ENCODE measurements at regions not wholly inside any gene's neighbourhood (a gene's known extent, or its start where the extent isn't known, plus 50 kb on each side); places are given as distances from the start of the nearest gene placed in this dataset.

DNA sequence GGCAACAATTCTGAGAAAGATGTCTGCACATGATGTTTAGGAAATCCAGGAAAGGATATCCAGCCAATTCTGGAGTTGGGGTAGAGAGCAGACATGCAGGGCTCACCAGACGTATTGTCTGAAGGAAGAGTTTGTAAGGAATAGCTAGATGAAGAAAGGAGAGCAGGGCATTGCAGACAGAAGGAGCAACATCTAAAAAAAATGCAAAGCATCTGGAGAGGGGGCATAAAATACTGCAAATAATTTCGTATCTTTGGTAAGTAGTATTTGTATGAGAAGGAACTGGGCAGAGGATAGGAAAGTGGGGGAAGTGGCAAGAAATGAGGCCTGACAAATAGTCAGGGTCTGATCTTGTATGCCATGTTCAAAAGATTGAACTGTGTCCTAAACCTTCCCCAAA lies 74.8 kb downstream of the MACIR start:
- TF ChIP-seq, protein P1, sequence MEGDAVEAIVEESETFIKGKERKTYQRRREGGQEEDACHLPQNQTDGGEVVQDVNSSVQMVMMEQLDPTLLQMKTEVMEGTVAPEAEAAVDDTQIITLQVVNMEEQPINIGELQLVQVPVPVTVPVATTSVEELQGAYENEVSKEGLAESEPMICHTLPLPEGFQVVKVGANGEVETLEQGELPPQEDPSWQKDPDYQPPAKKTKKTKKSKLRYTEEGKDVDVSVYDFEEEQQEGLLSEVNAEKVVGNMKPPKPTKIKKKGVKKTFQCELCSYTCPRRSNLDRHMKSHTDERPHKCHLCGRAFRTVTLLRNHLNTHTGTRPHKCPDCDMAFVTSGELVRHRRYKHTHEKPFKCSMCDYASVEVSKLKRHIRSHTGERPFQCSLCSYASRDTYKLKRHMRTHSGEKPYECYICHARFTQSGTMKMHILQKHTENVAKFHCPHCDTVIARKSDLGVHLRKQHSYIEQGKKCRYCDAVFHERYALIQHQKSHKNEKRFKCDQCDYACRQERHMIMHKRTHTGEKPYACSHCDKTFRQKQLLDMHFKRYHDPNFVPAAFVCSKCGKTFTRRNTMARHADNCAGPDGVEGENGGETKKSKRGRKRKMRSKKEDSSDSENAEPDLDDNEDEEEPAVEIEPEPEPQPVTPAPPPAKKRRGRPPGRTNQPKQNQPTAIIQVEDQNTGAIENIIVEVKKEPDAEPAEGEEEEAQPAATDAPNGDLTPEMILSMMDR (conservative IDR thresholded peaks at IDR 0.05; ENCODE audit: low read depth, low read length), result no peak
- no peak overlapping the region for H3K4me3 ChIP-seq (ENCODE audit: low read depth, low read length)
- DNase-seq (ENCODE audit: low read depth), result no peak

DNA sequence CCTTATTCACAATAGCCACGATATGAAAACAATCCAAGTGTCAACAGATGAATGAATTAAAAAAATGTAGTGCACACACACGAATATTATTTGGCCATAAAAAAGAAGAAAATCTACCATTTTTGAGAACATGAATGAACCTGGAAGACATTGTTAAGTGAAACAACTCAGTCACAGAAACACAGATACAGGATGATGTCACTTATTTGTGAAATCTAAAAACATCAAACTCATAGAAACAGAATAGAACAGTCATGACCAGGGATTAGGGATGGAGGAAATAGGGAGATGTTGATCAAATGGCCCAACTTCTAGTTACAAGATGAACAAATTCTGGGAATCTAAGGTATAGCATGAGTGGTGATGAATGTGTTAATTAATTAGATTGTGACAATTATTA lies 72.3 kb downstream of the MACIR start:
- H3K4me3 ChIP-seq (ENCODE audit: low read depth, low read length), result no peak overlapping the region
- TF ChIP-seq, protein P1 (conservative IDR thresholded peaks at IDR 0.05; ENCODE audit: low read depth, low read length), result no peak
- no peak for DNase-seq (ENCODE audit: low read depth)
